ENCODE measurements at regions not wholly inside any gene's neighbourhood (a gene's known extent, or its start where the extent isn't known, plus 50 kb on each side); places are given as distances from the start of the nearest gene placed in this dataset.

DNA sequence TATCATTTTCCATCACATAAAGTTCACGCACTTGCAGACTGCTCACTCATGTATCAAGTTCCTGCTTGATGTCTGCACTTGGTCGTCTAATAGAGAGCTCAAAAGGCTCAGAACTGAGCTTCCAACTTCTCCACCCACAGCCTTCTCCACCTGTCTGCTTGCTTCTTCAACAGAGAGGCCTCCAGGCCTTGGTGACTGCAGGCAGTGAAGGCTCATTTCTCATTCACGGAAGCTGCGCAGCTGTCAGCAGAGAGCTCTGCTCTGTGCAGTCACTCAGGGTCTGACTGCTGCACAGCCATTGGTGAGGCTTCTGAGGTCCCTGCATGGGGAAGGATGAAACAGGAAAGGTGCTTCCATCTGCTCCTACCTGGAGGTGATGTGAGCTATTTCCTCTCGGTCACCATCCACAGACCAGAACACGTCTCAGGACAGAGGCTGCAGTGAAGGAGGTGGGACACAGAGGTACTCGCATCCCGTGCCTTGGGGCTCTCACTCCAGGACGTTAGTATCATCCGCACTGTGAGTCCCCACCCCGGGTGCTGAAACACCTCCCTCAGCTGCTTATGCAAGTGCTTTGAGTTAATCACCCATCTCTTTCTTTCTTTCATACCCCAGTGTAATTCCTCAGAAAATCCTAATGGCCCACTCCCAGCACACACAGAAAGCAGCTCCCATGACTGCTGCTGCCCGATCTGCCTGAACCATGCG, 126.2 kb downstream of the TMEM18 start:
- no peak for DNase-seq (ENCODE audit: low read depth in 2 of 2)

GRCh38 chr2:545711-546650, 131.2 kb downstream of the TMEM18 start:
- DNase-seq (ENCODE audit: low read depth in 2 of 2), result no peak

DNA sequence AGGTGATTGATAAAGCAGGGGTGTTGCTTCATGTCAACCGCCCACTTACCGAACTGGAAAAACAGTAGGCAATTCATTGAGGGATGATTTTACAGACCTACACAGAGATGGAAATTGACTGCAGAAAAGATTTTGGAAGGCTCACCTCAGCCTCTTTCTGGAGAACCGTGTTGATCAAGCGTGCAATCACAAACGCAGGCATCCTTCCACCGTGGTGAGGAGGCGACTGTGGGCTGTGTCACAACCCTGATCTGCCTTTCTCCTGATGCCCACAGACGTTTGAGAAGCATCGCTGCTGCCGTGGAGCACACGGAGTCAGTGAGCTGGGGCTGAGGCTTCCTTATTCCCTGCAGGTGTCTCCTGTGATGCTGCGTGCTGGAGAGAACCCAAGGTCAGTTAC, 132.0 kb downstream of the TMEM18 start:
- DNase-seq (ENCODE audit: low read depth in 2 of 2), result no peak

DNA sequence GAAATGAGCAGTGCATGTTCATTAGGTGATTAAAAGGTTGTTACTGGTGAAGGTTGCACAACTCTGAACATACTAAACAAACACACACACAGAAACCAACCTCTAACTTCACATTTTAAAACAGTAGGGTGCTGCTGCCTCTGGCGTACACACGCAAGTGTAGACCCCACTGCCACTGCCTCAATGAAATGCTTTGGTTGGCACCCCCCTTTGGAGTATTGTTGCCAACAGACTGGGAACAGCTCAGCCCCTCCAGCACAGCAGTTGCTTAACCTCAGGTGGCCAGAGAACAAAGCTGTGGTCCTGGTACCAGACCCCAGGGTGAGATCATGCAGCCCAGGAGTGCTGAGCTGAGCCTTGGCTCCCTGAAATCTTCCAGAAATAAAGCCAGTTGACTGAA, 138.6 kb downstream of the TMEM18 start:
- no peak for DNase-seq (ENCODE audit: low read depth in 2 of 2)

- DNase-seq (ENCODE audit: low read depth in 2 of 2), result no peak
These were observed 142.0 kb downstream of the TMEM18 start for GRCh38 chr2:535222-535621.

- no peak for DNase-seq (ENCODE audit: low read depth in 2 of 2)
These were observed 147.4 kb downstream of the TMEM18 start for GRCh38 chr2:529852-530251.

DNA sequence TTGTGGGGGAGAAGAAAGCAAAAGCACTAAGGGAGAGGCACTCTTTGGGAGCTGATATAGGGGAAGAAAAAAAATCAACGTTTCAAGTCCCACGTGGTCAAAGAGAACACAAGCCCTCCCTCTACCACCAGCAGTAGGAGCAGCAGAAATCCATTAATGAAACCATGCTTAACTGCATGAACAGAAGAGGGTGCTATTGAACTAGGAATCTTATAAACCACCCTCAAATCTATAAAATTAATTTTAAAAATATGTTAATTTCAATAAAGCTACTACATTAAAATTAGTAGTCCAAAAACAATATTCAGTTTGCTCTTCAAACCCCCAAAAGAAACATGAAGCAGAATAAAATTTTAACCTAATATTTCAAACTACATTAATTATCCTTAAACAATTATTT, 147.8 kb downstream of the TMEM18 start:
- no peak for DNase-seq (ENCODE audit: low read depth in 2 of 2)

- DNase-seq (ENCODE audit: low read depth in 2 of 2), result no peak
These were observed 149.6 kb downstream of the TMEM18 start for GRCh38 chr2:527581-527980.

DNA sequence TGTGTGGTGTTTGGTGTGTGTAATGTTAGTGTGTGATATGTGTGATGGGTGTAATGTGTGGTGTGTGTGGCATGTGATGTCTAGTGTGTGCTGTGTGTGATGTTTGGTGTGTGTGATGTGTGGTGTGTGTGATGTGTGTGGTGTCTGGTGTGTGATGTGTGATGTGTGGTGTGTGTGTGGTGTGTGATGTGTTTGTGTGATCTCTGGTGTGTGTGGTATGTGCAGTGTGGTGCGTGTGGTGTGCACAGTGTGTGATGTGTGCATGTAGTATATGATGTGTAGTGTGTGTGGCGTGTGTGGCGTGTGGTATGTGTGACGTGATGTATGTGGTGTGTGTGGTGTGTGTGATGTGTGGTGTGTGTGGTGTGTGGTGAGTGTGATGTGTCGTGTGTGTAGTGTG, 150.3 kb downstream of the TMEM18 start:
- no peak for DNase-seq (ENCODE audit: low read depth in 2 of 2)

DNA sequence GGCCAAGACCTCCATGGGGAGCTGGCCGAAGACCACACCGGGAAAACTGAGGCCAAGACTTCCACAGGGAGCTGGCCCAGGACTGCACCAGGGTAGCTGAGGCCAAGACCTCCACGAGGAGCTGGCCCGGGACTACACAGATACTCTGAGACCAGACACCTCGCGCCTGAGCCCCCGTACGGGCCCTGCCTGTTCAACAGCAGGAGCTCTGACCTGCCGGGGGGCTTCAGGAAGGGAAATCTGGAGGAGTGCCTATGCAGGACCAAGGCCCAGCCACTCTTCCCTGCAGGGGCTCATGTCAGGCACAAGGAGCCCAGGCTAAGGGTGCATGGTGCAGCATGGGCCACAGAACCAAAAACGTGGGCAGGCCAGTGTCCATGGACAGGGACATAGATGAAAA, 151.6 kb downstream of the TMEM18 start:
- no peak for DNase-seq (ENCODE audit: low read depth in 2 of 2)

DNA sequence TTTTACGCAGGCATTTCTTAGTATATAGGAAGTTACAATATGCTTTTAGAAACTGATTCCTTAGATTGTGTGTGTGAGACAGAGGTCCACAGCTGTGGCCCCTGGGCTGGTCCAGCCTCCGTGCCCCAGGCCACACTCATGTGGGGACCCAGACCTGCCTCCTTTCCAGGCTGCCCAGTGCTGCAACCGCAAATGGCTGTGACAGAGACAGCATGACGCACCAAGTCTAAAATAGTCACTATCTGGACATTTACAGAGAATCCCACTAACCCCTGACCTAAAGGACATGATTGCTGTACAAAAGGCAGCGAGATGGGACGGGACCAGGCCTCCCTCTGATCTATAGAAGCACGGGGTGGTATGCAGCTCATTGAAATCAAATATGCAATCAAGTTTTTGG, 152.2 kb downstream of the TMEM18 start:
- DNase-seq (ENCODE audit: low read depth in 2 of 2), result no peak

- DNase-seq (ENCODE audit: low read depth in 2 of 2), result no peak
These were observed 152.8 kb downstream of the TMEM18 start for GRCh38 chr2:524442-524841.

DNA sequence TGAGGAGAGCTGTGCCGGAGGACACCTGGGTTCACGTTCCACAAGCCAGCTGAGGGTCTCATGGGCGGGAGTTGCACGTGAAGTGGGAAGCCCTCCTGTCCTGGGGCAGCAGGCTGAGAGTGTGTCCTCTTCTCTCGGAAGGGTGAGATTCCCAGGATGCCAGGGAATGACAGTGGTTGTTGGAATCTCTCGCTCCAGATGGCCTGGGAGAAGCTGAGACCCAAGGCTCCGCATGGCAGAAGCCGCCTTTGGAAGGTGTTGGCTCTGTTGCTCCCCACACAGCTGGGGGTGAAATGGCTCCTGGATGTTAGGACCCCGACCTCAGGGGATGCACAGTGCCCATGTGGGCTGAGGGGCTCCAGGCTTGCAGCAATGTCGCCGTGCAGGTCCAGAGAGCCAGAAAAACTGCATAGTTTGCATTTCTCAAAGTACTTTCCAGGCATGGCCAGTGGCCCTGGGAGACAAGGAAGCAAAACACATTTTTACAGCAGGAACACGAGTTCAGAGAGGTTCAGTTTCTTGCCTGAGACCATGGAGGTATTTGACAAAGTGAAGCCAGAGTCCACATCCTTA, 153.4 kb downstream of the TMEM18 start:
- no peak for DNase-seq (ENCODE audit: low read depth in 2 of 2)

GRCh38 chr2:522776-523175, 154.4 kb downstream of the TMEM18 start:
- no peak for DNase-seq (ENCODE audit: low read depth in 2 of 2)

- DNase-seq (ENCODE audit: low read depth in 2 of 2), result no peak
These were observed 155.2 kb downstream of the TMEM18 start for GRCh38 chr2:521853-522530.

DNA sequence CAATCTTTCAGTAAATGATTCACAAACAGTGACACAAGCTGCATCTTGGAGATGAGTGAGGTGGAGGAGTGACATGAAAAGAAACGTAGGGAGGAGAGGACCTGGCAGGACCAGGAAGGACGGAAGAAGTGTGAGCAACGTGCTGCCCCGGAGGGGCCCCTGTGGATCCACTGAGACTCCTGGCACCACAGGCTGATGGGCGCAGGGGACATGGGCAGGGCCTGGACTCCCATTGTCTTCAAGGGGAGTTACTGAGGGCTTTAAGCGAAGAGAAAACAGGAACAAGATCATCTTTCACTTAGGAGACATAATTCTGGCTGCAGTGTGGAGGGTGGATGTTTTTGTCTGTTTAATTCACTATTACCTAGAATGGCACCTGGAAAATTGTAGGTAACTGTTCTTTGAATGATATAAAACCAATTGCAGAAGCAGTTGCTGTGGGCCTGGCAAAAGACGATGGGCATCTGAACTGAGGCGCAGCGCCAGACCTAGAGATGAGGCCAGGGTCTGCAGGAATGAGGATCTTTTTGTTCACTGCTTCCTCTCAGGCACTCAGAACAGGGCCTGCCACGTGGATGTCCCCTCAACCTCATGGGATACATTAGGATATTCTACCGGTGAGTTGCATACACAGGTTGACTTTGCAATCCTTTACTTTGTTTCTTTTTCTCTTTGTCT, 156.4 kb downstream of the TMEM18 start:
- no peak for DNase-seq (ENCODE audit: low read depth in 2 of 2)

- no peak for DNase-seq (ENCODE audit: low read depth in 2 of 2)
These were observed 160.3 kb downstream of the TMEM18 start for GRCh38 chr2:516944-517343.

DNA sequence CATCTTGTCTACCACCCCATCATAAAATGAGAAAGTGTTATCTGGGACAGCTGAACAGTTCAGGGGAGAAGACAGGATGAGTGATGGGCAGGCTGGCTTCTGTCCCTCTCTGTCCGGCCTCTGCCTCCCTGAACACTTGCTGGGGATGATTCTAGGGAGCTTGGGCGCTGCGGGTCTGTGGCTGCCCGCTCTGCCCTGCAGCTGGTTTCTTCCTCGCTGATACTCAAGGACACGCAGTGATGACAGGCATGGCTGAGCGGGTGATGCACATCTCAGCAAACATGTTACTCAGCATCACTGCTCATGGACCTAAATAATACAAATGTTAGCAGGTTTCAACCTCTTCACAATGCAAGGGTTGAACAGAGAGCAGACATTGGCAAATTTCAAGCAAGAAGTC, 161.1 kb downstream of the TMEM18 start:
- DNase-seq (ENCODE audit: low read depth in 2 of 2), result no peak

GRCh38 chr2:515441-516127, 161.6 kb downstream of the TMEM18 start:
- DNase-seq (ENCODE audit: low read depth in 2 of 2), result no peak

GRCh38 chr2:513981-514706, 163.1 kb downstream of the TMEM18 start:
- DNase-seq (ENCODE audit: low read depth in 2 of 2), result no peak

Measured in stimulated activated CD8-positive, alpha-beta memory T cell treated with anti-CD3 and anti-CD28 coated beads, Interleukin-7, amount 100 ng/mL, for 1 hour (primary cell).